SK-N-SH treated with all-trans-retinoic acid at 6 μM for 48 hours (cell line): ENCODE measurements at regions not wholly inside any gene's neighbourhood (a gene's known extent, or its start where the extent isn't known, plus 50 kb on each side); places are given as distances from the start of the nearest gene placed in this dataset.

Experiments
- ATAC-seq: fragments of 200-7000 bp; cut with Tn5 transposase; 3 replicates; pipeline ENCODE4 v1.9.1; 2020; ENCODE audit warnings: mild to moderate bottlenecking, moderate library complexity
- ARNTL ChIP-seq: fragments of 450-650 bp; formaldehyde crosslinking; IDR thresholded peaks from 2 replicates; pipeline ENCODE4 v1.5.0; 2020; ENCODE audit warnings: low read depth, mild to moderate bottlenecking, moderate library complexity, borderline replicate concordance
- BACH2 ChIP-seq: fragments of 250-450 bp; sonication (Bioruptor Pico); IDR thresholded peaks from 2 replicates; pipeline ENCODE4 v1.9.0; 2021; ENCODE audit warnings: mild to moderate bottlenecking, borderline replicate concordance
- CSDC2 ChIP-seq: fragments of 250-450 bp; sonication (Bioruptor Pico); IDR thresholded peaks from 2 replicates; pipeline ENCODE4 v1.5.0; 2020; ENCODE audit warnings: mild to moderate bottlenecking, moderate library complexity
- ESRRG ChIP-seq: fragments of 250-450 bp; sonication (Bioruptor Pico); IDR thresholded peaks from 2 replicates; pipeline ENCODE4 v1.6.1; 2021; ENCODE audit warnings: mild to moderate bottlenecking
- GLIS3 ChIP-seq: fragments of 250-450 bp; sonication (Bioruptor Pico); IDR thresholded peaks from 2 replicates; pipeline ENCODE4 v1.5.0; 2020; ENCODE audit warnings: mild to moderate bottlenecking, moderate library complexity
- ISL1 ChIP-seq: fragments of 250-450 bp; sonication (Bioruptor Pico); IDR thresholded peaks from 2 replicates; pipeline ENCODE4 v2.1.2; 2022; ENCODE audit warnings: mild to moderate bottlenecking, moderate library complexity
- OSR1 ChIP-seq: fragments of 250-450 bp; sonication (Bioruptor Pico); IDR thresholded peaks from 2 replicates; pipeline ENCODE4 v1.8.0; 2022; ENCODE audit warnings: moderate library complexity, mild to moderate bottlenecking, inconsistent platforms
- RARB ChIP-seq: fragments of 250-450 bp; sonication (Bioruptor Pico); IDR thresholded peaks from 2 replicates; pipeline ENCODE4 v1.8.0; 2021; ENCODE audit warnings: mild to moderate bottlenecking, moderate library complexity
- SNAI2 ChIP-seq: fragments of 250-450 bp; sonication (Bioruptor Pico); IDR thresholded peaks from 2 replicates; pipeline ENCODE4 v1.5.0; 2020; ENCODE audit warnings: mild to moderate bottlenecking, moderate library complexity
- TCF4 ChIP-seq: fragments of 250-450 bp; sonication (Bioruptor Pico); IDR thresholded peaks from 2 replicates; pipeline ENCODE4 v1.8.0; 2021; ENCODE audit warnings: mild to moderate bottlenecking, moderate library complexity, borderline replicate concordance
- TOX ChIP-seq: fragments of 250-450 bp; sonication (Bioruptor Pico); IDR thresholded peaks from 2 replicates; pipeline ENCODE4 v1.8.0; 2021; ENCODE audit warnings: mild to moderate bottlenecking, moderate library complexity, borderline replicate concordance
- ZFP30 ChIP-seq: fragments of 450-650 bp; formaldehyde crosslinking; IDR thresholded peaks from 2 replicates; pipeline ENCODE4 v1.5.0; 2022; ENCODE audit warnings: mild to moderate bottlenecking, moderate library complexity
- ZNF565 ChIP-seq: fragments of 450-650 bp; formaldehyde crosslinking; conservative IDR thresholded peaks from 2 replicates; pipeline ENCODE4 v1.5.0; 2020; ENCODE audit warnings: low read depth, mild to moderate bottlenecking, moderate library complexity
- ZNF70 ChIP-seq: fragments of 450-650 bp; formaldehyde crosslinking; IDR thresholded peaks from 2 replicates; pipeline ENCODE4 v1.5.0; 2020; ENCODE audit warnings: mild to moderate bottlenecking, moderate library complexity
- TF ChIP-seq, protein P1 (sequence below): fragments of 250-450 bp; sonication (Bioruptor Pico); IDR thresholded peaks from 2 replicates; pipeline ENCODE4 v1.5.1; 2021; ENCODE audit warnings: mild to moderate bottlenecking, moderate library complexity
- TF ChIP-seq, protein P2 (sequence below): fragments of 250-450 bp; sonication (Bioruptor Pico); IDR thresholded peaks from 2 replicates; pipeline ENCODE4 v1.5.1; 2020; ENCODE audit warnings: low read depth, mild to moderate bottlenecking, moderate library complexity
- TF ChIP-seq, protein P3 (sequence below): fragments of 250-450 bp; sonication (Bioruptor Pico); IDR thresholded peaks from 2 replicates; pipeline ENCODE4 v1.5.0; 2020; ENCODE audit warnings: mild to moderate bottlenecking, moderate library complexity
- TF ChIP-seq, protein P4 (sequence below): fragments of 250-450 bp; sonication (Bioruptor Pico); IDR thresholded peaks from 2 replicates; pipeline ENCODE4 v1.8.0; 2021; ENCODE audit warnings: low read depth, mild to moderate bottlenecking, moderate library complexity, borderline replicate concordance

DNA sequence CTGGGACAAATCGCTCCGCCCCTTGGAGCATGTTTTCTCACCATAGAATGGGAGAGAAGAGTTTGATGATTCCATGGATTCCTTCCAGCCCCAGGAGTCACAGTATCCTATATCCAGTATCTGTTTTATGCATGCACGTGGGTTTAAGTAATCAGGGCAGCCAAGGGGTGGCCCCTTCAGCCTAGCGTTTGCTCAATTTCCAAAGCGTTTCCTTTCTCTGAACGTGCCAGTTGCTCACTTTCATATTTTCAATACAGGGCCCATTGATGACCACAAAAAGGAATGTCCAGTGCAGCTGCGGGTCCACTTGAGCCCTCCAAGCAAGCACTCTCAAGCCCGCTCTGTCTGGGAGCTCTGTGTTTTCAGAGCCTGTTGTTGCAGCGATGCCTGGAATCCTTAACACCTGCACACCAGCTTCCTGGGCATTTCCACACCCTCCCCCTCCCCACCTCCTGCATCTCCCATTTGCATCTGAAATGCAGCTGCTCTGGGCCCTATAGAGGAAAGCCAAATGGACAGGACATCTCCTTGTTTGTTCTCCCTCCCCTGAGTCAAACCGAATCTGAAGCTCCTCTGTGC is 164.3 kb upstream of the LPP start:
- no peak for ATAC-seq
- TF ChIP-seq TCF4 = no peak
- no peak for TF ChIP-seq BACH2 (CRISPR knock-in tag)
- TF ChIP-seq, protein P1, sequence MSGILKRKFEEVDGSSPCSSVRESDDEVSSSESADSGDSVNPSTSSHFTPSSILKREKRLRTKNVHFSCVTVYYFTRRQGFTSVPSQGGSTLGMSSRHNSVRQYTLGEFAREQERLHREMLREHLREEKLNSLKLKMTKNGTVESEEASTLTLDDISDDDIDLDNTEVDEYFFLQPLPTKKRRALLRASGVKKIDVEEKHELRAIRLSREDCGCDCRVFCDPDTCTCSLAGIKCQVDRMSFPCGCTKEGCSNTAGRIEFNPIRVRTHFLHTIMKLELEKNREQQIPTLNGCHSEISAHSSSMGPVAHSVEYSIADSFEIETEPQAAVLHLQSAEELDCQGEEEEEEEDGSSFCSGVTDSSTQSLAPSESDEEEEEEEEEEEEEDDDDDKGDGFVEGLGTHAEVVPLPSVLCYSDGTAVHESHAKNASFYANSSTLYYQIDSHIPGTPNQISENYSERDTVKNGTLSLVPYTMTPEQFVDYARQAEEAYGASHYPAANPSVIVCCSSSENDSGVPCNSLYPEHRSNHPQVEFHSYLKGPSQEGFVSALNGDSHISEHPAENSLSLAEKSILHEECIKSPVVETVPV (CRISPR knock-in tag) = no peak
- TF ChIP-seq ZFP30 = no peak
- no peak for TF ChIP-seq TOX (CRISPR knock-in tag)
- no peak for TF ChIP-seq ARNTL (CRISPR knock-in tag)
- TF ChIP-seq ZNF70 (CRISPR knock-in tag) = no peak
- no peak for TF ChIP-seq SNAI2 (CRISPR knock-in tag)
- TF ChIP-seq, protein P2, sequence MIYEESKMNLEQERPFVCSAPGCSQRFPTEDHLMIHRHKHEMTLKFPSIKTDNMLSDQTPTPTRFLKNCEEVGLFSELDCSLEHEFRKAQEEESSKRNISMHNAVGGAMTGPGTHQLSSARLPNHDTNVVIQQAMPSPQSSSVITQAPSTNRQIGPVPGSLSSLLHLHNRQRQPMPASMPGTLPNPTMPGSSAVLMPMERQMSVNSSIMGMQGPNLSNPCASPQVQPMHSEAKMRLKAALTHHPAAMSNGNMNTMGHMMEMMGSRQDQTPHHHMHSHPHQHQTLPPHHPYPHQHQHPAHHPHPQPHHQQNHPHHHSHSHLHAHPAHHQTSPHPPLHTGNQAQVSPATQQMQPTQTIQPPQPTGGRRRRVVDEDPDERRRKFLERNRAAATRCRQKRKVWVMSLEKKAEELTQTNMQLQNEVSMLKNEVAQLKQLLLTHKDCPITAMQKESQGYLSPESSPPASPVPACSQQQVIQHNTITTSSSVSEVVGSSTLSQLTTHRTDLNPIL (CRISPR knock-in tag) = no peak
- no peak for TF ChIP-seq ZNF565 (CRISPR knock-in tag)
- no peak for TF ChIP-seq GLIS3
- no peak for TF ChIP-seq OSR1 (CRISPR knock-in tag)
- no peak for TF ChIP-seq RARB (CRISPR knock-in tag)
- no peak for TF ChIP-seq ISL1 (CRISPR knock-in tag)
- TF ChIP-seq, protein P3, sequence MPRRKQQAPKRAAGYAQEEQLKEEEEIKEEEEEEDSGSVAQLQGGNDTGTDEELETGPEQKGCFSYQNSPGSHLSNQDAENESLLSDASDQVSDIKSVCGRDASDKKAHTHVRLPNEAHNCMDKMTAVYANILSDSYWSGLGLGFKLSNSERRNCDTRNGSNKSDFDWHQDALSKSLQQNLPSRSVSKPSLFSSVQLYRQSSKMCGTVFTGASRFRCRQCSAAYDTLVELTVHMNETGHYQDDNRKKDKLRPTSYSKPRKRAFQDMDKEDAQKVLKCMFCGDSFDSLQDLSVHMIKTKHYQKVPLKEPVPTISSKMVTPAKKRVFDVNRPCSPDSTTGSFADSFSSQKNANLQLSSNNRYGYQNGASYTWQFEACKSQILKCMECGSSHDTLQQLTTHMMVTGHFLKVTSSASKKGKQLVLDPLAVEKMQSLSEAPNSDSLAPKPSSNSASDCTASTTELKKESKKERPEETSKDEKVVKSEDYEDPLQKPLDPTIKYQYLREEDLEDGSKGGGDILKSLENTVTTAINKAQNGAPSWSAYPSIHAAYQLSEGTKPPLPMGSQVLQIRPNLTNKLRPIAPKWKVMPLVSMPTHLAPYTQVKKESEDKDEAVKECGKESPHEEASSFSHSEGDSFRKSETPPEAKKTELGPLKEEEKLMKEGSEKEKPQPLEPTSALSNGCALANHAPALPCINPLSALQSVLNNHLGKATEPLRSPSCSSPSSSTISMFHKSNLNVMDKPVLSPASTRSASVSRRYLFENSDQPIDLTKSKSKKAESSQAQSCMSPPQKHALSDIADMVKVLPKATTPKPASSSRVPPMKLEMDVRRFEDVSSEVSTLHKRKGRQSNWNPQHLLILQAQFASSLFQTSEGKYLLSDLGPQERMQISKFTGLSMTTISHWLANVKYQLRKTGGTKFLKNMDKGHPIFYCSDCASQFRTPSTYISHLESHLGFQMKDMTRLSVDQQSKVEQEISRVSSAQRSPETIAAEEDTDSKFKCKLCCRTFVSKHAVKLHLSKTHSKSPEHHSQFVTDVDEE (CRISPR knock-in tag) = no peak
- TF ChIP-seq, protein P4, sequence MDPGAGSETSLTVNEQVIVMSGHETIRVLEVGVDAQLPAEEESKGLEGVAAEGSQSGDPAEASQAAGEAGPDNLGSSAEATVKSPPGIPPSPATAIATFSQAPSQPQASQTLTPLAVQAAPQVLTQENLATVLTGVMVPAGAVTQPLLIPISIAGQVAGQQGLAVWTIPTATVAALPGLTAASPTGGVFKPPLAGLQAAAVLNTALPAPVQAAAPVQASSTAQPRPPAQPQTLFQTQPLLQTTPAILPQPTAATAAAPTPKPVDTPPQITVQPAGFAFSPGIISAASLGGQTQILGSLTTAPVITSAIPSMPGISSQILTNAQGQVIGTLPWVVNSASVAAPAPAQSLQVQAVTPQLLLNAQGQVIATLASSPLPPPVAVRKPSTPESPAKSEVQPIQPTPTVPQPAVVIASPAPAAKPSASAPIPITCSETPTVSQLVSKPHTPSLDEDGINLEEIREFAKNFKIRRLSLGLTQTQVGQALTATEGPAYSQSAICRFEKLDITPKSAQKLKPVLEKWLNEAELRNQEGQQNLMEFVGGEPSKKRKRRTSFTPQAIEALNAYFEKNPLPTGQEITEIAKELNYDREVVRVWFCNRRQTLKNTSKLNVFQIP = no peak

DNA sequence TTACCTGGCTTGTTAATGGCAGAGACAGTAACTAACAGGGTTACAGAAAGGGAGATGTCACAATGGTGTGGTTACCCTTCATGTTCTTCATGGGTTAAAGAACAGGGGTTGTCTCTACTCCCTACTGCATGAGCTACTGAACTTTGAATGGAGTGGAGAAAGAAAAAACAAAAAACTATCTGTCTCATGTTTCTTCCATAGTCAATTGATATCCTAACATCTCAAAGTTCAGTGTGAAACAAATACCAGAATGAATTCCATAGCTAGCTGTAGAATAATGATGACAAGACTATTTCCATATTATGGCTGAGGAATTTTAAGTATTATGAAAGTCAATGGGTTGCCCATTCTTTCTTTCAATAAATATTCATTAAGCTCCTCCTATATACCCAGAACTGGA is 161.3 kb upstream of the LPP start:
- TF ChIP-seq, protein P1 (CRISPR knock-in tag) = no peak
- TF ChIP-seq ZFP30 = no peak
- TF ChIP-seq ARNTL (CRISPR knock-in tag) = no peak
- no peak for TF ChIP-seq TOX (CRISPR knock-in tag)
- TF ChIP-seq, protein P2 (CRISPR knock-in tag) = no peak
- TF ChIP-seq CSDC2 (CRISPR knock-in tag) = no peak
- TF ChIP-seq BACH2 (CRISPR knock-in tag) = no peak
- TF ChIP-seq ZNF70 (CRISPR knock-in tag) = no peak
- TF ChIP-seq ISL1 (CRISPR knock-in tag) = no peak
- no peak for TF ChIP-seq ESRRG (CRISPR knock-in tag)
- TF ChIP-seq SNAI2 (CRISPR knock-in tag) = no peak
- TF ChIP-seq ZNF565 (CRISPR knock-in tag) = no peak
- no peak for ATAC-seq
